ENCODE measurements at regions not wholly inside any gene's neighbourhood (a gene's known extent, or its start where the extent isn't known, plus 50 kb on each side); places are given as distances from the start of the nearest gene placed in this dataset.

DNA sequence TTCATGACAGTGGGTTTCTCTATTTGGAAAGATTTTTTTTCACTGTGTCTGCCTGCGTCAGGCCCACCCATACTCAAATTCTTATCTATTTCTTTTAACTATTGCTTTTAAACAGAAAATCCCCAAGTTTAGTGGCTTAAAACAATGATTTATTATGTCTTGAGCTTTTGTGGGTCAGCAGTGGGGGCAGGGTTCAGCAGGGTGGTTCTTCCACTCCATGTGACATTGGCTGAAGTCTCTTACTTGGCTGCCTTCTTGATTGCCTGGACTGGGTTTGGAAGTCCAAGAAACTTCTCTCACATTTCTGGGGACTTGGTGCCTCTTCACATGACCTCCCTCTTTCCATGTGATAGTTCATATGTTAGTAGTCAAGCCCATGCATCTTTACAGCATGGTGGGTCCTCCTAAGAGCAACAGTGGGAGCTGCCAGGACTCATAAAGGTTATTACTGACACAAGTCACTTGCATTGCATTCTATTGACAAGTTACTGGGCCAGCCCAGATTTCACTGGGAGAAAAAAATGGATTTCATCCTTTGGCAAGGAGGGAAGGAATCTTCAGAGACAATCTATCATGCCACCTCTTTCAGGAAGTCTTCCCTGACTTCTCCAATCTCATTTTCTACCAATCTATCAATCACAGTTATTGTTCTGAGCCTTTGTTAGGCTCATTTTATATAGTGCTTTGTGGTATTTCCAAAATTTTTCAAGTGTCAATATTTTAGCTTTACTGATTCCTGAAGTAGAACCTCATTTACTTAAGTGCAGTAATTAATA, 436.1 kb downstream of the XYLT1 start:
- DNase-seq (ENCODE audit: low spot score) = no peak
- Histone ChIP-seq H3K9me3 (ENCODE audit: control insufficient read depth in 4 of 4, low read length in 3 of 4) (peaks cover 0 to 3% (median 1%) of the 10 kb centered on the region in 4 donors), H3K4me1 (ENCODE audit: control insufficient read depth in 4 of 4, insufficient read depth in 4 of 4, low read length in 3 of 4) (no peaks in the 10 kb centered on the region), H3K36me3 (ENCODE audit: control insufficient read depth in 4 of 4, insufficient read depth in 3 of 4, low read depth in 1 of 4, low read length in 3 of 4) (no peaks in the 10 kb centered on the region), H3K27ac (ENCODE audit: low read depth in 1 of 2, low read length in 2 of 2) (no peak overlapping the region), H3K9ac (ENCODE audit: low read depth in 1 of 2, low read length in 2 of 2) (no peak overlapping the region), H3K27me3 (ENCODE audit: control insufficient read depth in 4 of 4, insufficient read depth in 4 of 4, low read length in 3 of 4) (peaks cover 0 to 9% (median 0%) of the 10 kb centered on the region in 4 donors), H3K4me3 (ENCODE audit: low read depth in 1 of 3, low read length in 3 of 3) (no peak overlapping the region)
- WGBS = 85% methylated on average over 1 of the region's 1 CpG
- TF ChIP-seq, protein P1, sequence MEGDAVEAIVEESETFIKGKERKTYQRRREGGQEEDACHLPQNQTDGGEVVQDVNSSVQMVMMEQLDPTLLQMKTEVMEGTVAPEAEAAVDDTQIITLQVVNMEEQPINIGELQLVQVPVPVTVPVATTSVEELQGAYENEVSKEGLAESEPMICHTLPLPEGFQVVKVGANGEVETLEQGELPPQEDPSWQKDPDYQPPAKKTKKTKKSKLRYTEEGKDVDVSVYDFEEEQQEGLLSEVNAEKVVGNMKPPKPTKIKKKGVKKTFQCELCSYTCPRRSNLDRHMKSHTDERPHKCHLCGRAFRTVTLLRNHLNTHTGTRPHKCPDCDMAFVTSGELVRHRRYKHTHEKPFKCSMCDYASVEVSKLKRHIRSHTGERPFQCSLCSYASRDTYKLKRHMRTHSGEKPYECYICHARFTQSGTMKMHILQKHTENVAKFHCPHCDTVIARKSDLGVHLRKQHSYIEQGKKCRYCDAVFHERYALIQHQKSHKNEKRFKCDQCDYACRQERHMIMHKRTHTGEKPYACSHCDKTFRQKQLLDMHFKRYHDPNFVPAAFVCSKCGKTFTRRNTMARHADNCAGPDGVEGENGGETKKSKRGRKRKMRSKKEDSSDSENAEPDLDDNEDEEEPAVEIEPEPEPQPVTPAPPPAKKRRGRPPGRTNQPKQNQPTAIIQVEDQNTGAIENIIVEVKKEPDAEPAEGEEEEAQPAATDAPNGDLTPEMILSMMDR (IDR thresholded peaks at IDR 0.05; ENCODE audit: low read depth, low read length, missing input control) = no peak
- TF ChIP-seq YY1 (IDR thresholded peaks at IDR 0.05) (no peak), FOXA2 (IDR thresholded peaks at IDR 0.05) (no peak), HNF4G (IDR thresholded peaks at IDR 0.05) (no peak), JUND (IDR thresholded peaks at IDR 0.05) (no peak), SP1 (IDR thresholded peaks at IDR 0.05) (no peak), HNF4A (conservative IDR thresholded peaks at IDR 0.05) (no peak), TAF1 (conservative IDR thresholded peaks at IDR 0.05) (no peak), RXRA (IDR thresholded peaks at IDR 0.05) (no peak), RAD21 (IDR thresholded peaks at IDR 0.05) (no peak), EGR1 (IDR thresholded peaks at IDR 0.05; ENCODE audit: low read depth in 2 of 2) (no peak), FOXA1 (IDR thresholded peaks at IDR 0.05) (no peak)
- TF ChIP-seq, protein P2, sequence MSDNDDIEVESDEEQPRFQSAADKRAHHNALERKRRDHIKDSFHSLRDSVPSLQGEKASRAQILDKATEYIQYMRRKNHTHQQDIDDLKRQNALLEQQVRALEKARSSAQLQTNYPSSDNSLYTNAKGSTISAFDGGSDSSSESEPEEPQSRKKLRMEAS (IDR thresholded peaks at IDR 0.05) = no peak
- TF ChIP-seq, protein P3, sequence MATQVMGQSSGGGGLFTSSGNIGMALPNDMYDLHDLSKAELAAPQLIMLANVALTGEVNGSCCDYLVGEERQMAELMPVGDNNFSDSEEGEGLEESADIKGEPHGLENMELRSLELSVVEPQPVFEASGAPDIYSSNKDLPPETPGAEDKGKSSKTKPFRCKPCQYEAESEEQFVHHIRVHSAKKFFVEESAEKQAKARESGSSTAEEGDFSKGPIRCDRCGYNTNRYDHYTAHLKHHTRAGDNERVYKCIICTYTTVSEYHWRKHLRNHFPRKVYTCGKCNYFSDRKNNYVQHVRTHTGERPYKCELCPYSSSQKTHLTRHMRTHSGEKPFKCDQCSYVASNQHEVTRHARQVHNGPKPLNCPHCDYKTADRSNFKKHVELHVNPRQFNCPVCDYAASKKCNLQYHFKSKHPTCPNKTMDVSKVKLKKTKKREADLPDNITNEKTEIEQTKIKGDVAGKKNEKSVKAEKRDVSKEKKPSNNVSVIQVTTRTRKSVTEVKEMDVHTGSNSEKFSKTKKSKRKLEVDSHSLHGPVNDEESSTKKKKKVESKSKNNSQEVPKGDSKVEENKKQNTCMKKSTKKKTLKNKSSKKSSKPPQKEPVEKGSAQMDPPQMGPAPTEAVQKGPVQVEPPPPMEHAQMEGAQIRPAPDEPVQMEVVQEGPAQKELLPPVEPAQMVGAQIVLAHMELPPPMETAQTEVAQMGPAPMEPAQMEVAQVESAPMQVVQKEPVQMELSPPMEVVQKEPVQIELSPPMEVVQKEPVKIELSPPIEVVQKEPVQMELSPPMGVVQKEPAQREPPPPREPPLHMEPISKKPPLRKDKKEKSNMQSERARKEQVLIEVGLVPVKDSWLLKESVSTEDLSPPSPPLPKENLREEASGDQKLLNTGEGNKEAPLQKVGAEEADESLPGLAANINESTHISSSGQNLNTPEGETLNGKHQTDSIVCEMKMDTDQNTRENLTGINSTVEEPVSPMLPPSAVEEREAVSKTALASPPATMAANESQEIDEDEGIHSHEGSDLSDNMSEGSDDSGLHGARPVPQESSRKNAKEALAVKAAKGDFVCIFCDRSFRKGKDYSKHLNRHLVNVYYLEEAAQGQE (IDR thresholded peaks at IDR 0.05) = no peak
- TF ChIP-seq, protein P4, sequence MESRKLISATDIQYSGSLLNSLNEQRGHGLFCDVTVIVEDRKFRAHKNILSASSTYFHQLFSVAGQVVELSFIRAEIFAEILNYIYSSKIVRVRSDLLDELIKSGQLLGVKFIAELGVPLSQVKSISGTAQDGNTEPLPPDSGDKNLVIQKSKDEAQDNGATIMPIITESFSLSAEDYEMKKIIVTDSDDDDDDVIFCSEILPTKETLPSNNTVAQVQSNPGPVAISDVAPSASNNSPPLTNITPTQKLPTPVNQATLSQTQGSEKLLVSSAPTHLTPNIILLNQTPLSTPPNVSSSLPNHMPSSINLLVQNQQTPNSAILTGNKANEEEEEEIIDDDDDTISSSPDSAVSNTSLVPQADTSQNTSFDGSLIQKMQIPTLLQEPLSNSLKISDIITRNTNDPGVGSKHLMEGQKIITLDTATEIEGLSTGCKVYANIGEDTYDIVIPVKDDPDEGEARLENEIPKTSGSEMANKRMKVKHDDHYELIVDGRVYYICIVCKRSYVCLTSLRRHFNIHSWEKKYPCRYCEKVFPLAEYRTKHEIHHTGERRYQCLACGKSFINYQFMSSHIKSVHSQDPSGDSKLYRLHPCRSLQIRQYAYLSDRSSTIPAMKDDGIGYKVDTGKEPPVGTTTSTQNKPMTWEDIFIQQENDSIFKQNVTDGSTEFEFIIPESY (IDR thresholded peaks at IDR 0.05) = no peak

DNA sequence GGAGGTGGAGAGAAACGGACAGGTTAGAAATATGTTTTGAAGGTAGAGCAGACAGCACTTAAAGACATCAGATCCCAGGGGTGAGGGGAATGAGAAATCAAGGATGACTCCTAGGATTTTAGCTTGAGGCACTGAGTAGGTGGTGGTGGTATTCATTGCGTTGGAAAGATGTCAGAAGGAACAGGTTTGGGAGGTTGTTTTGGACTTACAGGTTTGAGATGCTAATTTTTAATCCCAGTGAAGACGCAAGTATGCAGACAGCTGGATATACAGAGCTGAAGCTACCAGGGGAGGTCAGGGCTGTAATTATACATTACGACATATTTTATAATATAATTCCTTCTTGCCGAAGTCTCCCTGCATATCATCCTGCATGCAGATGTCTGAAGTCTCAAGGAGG, 433.3 kb downstream of the XYLT1 start:
- WGBS = 69% methylated on average over 5 of the region's 5 CpGs
- Histone ChIP-seq H3K27ac (ENCODE audit: low read depth in 1 of 2, low read length in 2 of 2) (no peak overlapping the region), H3K4me3 (ENCODE audit: low read depth in 1 of 3, low read length in 3 of 3) (no peak overlapping the region), H3K4me1 (ENCODE audit: control insufficient read depth in 4 of 4, insufficient read depth in 4 of 4, low read length in 3 of 4) (no peaks in the 10 kb centered on the region), H3K27me3 (ENCODE audit: control insufficient read depth in 4 of 4, insufficient read depth in 4 of 4, low read length in 3 of 4) (peaks cover 0 to 9% (median 0%) of the 10 kb centered on the region in 4 donors), H3K36me3 (ENCODE audit: control insufficient read depth in 4 of 4, insufficient read depth in 3 of 4, low read depth in 1 of 4, low read length in 3 of 4) (no peaks in the 10 kb centered on the region), H3K9ac (ENCODE audit: low read depth in 1 of 2, low read length in 2 of 2) (no peak overlapping the region), H3K9me3 (ENCODE audit: control insufficient read depth in 4 of 4, low read length in 3 of 4) (no peaks in the 10 kb centered on the region)
- no peak for DNase-seq (ENCODE audit: low spot score)
- TF ChIP-seq EGR1 (IDR thresholded peaks at IDR 0.05; ENCODE audit: low read depth in 2 of 2) (no peak), TAF1 (conservative IDR thresholded peaks at IDR 0.05) (no peak), YY1 (IDR thresholded peaks at IDR 0.05) (no peak), SP1 (IDR thresholded peaks at IDR 0.05) (no peak), GABPA (IDR thresholded peaks at IDR 0.05 in 1 of 2, conservative IDR thresholded peaks at IDR 0.05 in 1 of 2) (no peak), RAD21 (IDR thresholded peaks at IDR 0.05) (no peak), JUND (IDR thresholded peaks at IDR 0.05) (no peak), FOXA2 (IDR thresholded peaks at IDR 0.05) (no peak), NR2F2 (IDR thresholded peaks at IDR 0.05) (no peak)
- TF ChIP-seq, protein P4 (IDR thresholded peaks at IDR 0.05) = no peak
- TF ChIP-seq, protein P2 (IDR thresholded peaks at IDR 0.05) = no peak
- TF ChIP-seq, protein P1 (IDR thresholded peaks at IDR 0.05; ENCODE audit: low read depth, low read length, missing input control) = no peak

Data from liver (tissue), 8 donors.